ENCODE measurements at regions not wholly inside any gene's neighbourhood (a gene's known extent, or its start where the extent isn't known, plus 50 kb on each side); places are given as distances from the start of the nearest gene placed in this dataset.

GRCh38 chr1:244246334-244246733 lies 195.3 kb downstream of the ZBTB18 start:
- no peaks in the 10 kb centered on the region; the same call in 1 of the 2 replicates for H3K27me3 ChIP-seq (ENCODE audit: control insufficient read depth, insufficient read depth, low read length)
- intact Hi-C loops (cut with micrococcal nuclease; ENCODE audit: unreplicated experiment) (no loop called here), in situ Hi-C loops (cut with HindIII; ENCODE audit: low pct_unique_long_range_greater_than_20kb, low sequenced_read_pairs) (no loop called here)
- CTCF ChIA-PET: no interaction called here
- no peak for TF ChIP-seq POLR2AphosphoS5 (IDR thresholded peaks at IDR 0.05; ENCODE audit: low read depth, low read length)
- no peak for TF ChIP-seq REST (IDR thresholded peaks at IDR 0.05; ENCODE audit: insufficient read depth in 1 of 2, low read depth in 2 of 2, low read length in 1 of 2)
- no peak for TF ChIP-seq CTCF (IDR thresholded peaks at IDR 0.05)
- no peak overlapping the region for H3K4me3 ChIP-seq (ENCODE audit: low read depth in 2 of 2, low read length in 2 of 2)
- POLR2A ChIA-PET: no interaction called here
- no peaks in the 10 kb centered on the region for H3K4me1 ChIP-seq (ENCODE audit: control insufficient read depth, insufficient read depth, low read length)
- H3K9me3 ChIP-seq (ENCODE audit: control insufficient read depth, insufficient read depth, low read depth, low read length): no peaks in the 10 kb centered on the region
- H3K36me3 ChIP-seq (ENCODE audit: control insufficient read depth, insufficient read depth, low read length): no peaks in the 10 kb centered on the region
- DNase-seq (ENCODE audit: low read depth, low spot score) (no peak), ATAC-seq (no peak)
- no peak overlapping the region for H3K27ac ChIP-seq (ENCODE audit: low read length)
- BruUV-seq (replicated peaks): no TSS peak

- POLR2A ChIA-PET: no interaction called here
- CTCF ChIA-PET: no interaction called here
These were observed 197.3 kb downstream of the ZBTB18 start for GRCh38 chr1:244248426-244248825.

More at GRCh38 chr1:244248426-244248825, 197.3 kb downstream of the ZBTB18 start:
- TF ChIP-seq SIN3A (IDR thresholded peaks at IDR 0.05; ENCODE audit: borderline replicate concordance, insufficient read depth, low read depth, low read length) (no peak), REST (IDR thresholded peaks at IDR 0.05; ENCODE audit: insufficient read depth in 1 of 2, low read depth in 2 of 2, low read length in 1 of 2) (no peak), CTCF (IDR thresholded peaks at IDR 0.05) (no peak), POLR2AphosphoS5 (IDR thresholded peaks at IDR 0.05; ENCODE audit: low read depth, low read length) (no peak), TCF7L2 (IDR thresholded peaks at IDR 0.05; ENCODE audit: low read depth, low read length) (no peak)
- Histone ChIP-seq H3K27ac (ENCODE audit: low read length) (no peak overlapping the region), H3K36me3 (ENCODE audit: control insufficient read depth, insufficient read depth, low read length) (no peaks in the 10 kb centered on the region), H3K4me3 (ENCODE audit: low read depth in 2 of 2, low read length in 2 of 2) (no peak overlapping the region), H3K27me3 (ENCODE audit: control insufficient read depth, insufficient read depth, low read length) (no peaks in the 10 kb centered on the region; the same call in 1 of the 2 replicates), H3K9me3 (ENCODE audit: control insufficient read depth, insufficient read depth, low read depth, low read length) (no peaks in the 10 kb centered on the region), H3K4me1 (ENCODE audit: control insufficient read depth, insufficient read depth, low read length) (no peaks in the 10 kb centered on the region)
- no TSS peak for BruUV-seq (replicated peaks)
- DNase-seq (ENCODE audit: low read depth, low spot score) (no peak), ATAC-seq (no peak)
- intact Hi-C loops (cut with micrococcal nuclease; ENCODE audit: unreplicated experiment) (no loop called here), in situ Hi-C loops (cut with HindIII; ENCODE audit: low pct_unique_long_range_greater_than_20kb, low sequenced_read_pairs) (no loop called here)

Data from Panc1 (cell line).